Breast epithelium (tissue), 4 donors: ENCODE measurements at regions not wholly inside any gene's neighbourhood (a gene's known extent, or its start where the extent isn't known, plus 50 kb on each side); places are given as distances from the start of the nearest gene placed in this dataset.

Source experiments
- DNase-seq, 2 donors: peaks; one replicate each; pipeline ENCODE4 v3.0.0-alpha.2; 2019; ENCODE audit warnings: low spot score in 2 of 2
- H3K27ac ChIP-seq, 2 donors: fragments of 200-600 bp; sonication (generic) in 1 of 2; one replicate each; pipeline ENCODE4 v1.5.1; 2016 to 2019; ENCODE audit warnings: mild to moderate bottlenecking in 1 of 2
- H3K27me3 ChIP-seq, 2 donors: fragments of 200-600 bp; sonication (generic) in 1 of 2; one replicate each; pipeline versions ENCODE4 v1.5.1 to v1.6.0; 2017 to 2019; ENCODE audit warnings: control low read depth in 1 of 2, mild to moderate bottlenecking in 1 of 2
- H3K36me3 ChIP-seq: fragments of 200-600 bp; one replicate; pipeline ENCODE4 v1.5.1; 2019
- H3K4me1 ChIP-seq, 2 donors: fragments of 200-600 bp; sonication (generic); one replicate each; pipeline ENCODE4 v1.5.1; 2016 to 2019; ENCODE audit warnings: control low read depth in 1 of 2
- H3K4me3 ChIP-seq, 3 donors: fragments of 200-600 bp; sonication (generic); 1 replicate in 2 of 3; 2 replicates in 1 of 3; pipeline ENCODE4 v1.5.1; 2016 to 2019; ENCODE audit warnings: mild to moderate bottlenecking in 3 of 3, moderate library complexity in 2 of 3
- H3K9me3 ChIP-seq, 2 donors: fragments of 200-600 bp; sonication (generic) in 1 of 2; one replicate each; pipeline ENCODE4 v1.5.1; 2016 to 2019; ENCODE audit warnings: control low read depth in 1 of 2
- POLR2A ChIP-seq: fragments of 450-650 bp; IDR thresholded peaks from one replicate; pipeline ENCODE4 v1.6.1; 2016; ENCODE audit warnings: antibody characterized with exemption, mild to moderate bottlenecking, moderate library complexity
- POLR2AphosphoS5 ChIP-seq, 3 donors: sonication (generic); formaldehyde crosslinking; IDR thresholded peaks; one replicate each; pipeline ENCODE4 v1.6.1; 2017; ENCODE audit warnings: antibody characterized with exemption in 3 of 3
- intact Hi-C: fragments of 100-400 bp; cut with DNase I; formaldehyde crosslinking; loops from one replicate; pipeline ENCODE4 v1.15.1; 2023; ENCODE audit warnings: low total_unique reads
- TF ChIP-seq, protein P1 (sequence below), 3 donors: fragments of 450-650 bp; IDR thresholded peaks; one replicate each; pipeline ENCODE4 v1.5.1; 2016 to 2017; ENCODE audit warnings: antibody characterized with exemption in 3 of 3, mild to moderate bottlenecking in 3 of 3, moderate library complexity in 3 of 3

DNA sequence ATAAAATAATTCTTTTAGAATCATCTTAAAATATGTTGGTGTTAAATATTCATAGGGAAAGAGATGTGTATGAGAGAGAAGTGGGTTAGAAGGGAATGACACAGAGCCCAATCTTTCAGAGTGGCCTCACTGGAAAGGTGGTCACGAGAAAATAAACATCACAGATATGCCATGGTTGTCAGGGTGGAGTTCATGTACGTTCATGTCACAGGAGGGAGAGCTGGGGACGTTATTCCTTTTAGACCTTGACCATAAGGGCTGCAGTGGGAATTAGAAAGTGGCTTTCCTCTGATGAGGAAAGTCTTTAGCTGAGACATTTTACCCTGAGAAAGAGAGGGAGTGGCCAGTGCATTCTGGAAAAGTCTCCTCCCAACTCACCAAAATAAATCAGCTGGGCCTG, 90.6 kb upstream of the TNR start:
- Histone ChIP-seq H3K27me3 (peaks cover 0 to 3% of the 10 kb centered on the region in 2 donors), H3K27ac (no peak overlapping the region), H3K4me3 (no peak overlapping the region), H3K9me3 (no peaks in the 10 kb centered on the region), H3K4me1 (no peaks in the 10 kb centered on the region), H3K36me3 (no peaks in the 10 kb centered on the region)
- TF ChIP-seq POLR2AphosphoS5 (IDR thresholded peaks at IDR 0.05) (no peak), POLR2A (no peak)
- TF ChIP-seq, protein P1, sequence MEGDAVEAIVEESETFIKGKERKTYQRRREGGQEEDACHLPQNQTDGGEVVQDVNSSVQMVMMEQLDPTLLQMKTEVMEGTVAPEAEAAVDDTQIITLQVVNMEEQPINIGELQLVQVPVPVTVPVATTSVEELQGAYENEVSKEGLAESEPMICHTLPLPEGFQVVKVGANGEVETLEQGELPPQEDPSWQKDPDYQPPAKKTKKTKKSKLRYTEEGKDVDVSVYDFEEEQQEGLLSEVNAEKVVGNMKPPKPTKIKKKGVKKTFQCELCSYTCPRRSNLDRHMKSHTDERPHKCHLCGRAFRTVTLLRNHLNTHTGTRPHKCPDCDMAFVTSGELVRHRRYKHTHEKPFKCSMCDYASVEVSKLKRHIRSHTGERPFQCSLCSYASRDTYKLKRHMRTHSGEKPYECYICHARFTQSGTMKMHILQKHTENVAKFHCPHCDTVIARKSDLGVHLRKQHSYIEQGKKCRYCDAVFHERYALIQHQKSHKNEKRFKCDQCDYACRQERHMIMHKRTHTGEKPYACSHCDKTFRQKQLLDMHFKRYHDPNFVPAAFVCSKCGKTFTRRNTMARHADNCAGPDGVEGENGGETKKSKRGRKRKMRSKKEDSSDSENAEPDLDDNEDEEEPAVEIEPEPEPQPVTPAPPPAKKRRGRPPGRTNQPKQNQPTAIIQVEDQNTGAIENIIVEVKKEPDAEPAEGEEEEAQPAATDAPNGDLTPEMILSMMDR (IDR thresholded peaks at IDR 0.05) = no peak
- DNase-seq = no peak
- intact Hi-C loops = no loop called here

DNA sequence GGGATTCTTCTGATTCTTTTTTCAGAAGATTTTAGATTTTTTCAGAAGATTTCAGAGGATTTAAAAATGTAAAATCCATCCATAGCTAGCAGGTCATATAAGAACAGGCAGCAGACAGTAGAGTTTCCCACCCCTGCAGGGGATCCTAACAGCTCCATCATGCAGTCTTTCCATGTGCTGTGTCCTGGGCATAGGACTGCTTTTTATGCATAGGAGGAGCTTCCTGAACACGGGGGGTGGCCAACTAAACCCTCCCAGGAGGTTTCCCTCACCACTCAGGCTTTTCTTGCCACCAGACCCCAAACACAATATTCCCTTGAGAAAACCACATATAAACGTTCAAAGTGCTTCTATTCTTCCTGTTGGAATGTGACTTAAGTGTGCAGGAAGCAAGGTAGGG, 90.1 kb upstream of the TNR start:
- Histone ChIP-seq H3K36me3 (no peaks in the 10 kb centered on the region), H3K4me1 (no peaks in the 10 kb centered on the region), H3K27ac (no peak overlapping the region), H3K9me3 (peaks cover 0 to 2% of the 10 kb centered on the region in 2 donors), H3K4me3 (no peak overlapping the region), H3K27me3 (no peaks in the 10 kb centered on the region)
- TF ChIP-seq POLR2A (no peak), POLR2AphosphoS5 (IDR thresholded peaks at IDR 0.05) (no peak)
- TF ChIP-seq, protein P1 (IDR thresholded peaks at IDR 0.05) = no peak
- DNase-seq = no peak
- intact Hi-C loops = no loop called here

DNA sequence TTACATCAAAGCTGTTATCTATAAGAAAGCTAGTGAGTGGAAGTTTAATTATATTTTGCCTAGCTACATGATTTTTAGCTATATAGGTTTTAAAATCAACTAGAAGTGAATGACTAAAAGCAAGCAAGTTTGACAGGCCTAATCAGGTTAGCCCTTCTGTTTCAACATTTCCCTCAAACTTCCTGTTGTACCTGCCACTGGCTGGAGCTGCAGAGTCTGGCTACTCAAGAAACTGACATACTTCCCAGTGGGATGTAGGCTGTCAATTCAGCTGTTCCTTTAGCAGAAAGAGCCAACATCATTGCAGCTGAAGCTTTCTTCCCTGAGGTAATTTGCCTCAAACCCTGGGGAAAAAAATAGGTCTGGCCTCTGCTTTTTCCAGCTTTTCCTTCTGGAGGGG, 87.1 kb upstream of the TNR start:
- no peak overlapping the region for H3K4me3 ChIP-seq
- H3K9me3 ChIP-seq = peaks cover 0 to 8% of the 10 kb centered on the region in 2 donors
- no peak overlapping the region for H3K27ac ChIP-seq
- intact Hi-C loops = no loop called here
- TF ChIP-seq POLR2AphosphoS5 (IDR thresholded peaks at IDR 0.05) (no peak), POLR2A (no peak)
- TF ChIP-seq, protein P1 (IDR thresholded peaks at IDR 0.05) = no peak
- no peaks in the 10 kb centered on the region for H3K27me3 ChIP-seq
- no peaks in the 10 kb centered on the region for H3K4me1 ChIP-seq
- no peak for DNase-seq
- H3K36me3 ChIP-seq = no peaks in the 10 kb centered on the region

- Histone ChIP-seq H3K4me1 (no peaks in the 10 kb centered on the region), H3K9me3 (peaks cover 0 to 8% of the 10 kb centered on the region in 2 donors), H3K27me3 (no peaks in the 10 kb centered on the region), H3K4me3 (no peak overlapping the region), H3K27ac (no peak overlapping the region), H3K36me3 (no peaks in the 10 kb centered on the region)
- intact Hi-C loops = no loop called here
- no peak for DNase-seq
- TF ChIP-seq POLR2A = no peak
- TF ChIP-seq POLR2AphosphoS5 (IDR thresholded peaks at IDR 0.05) = no peak
- TF ChIP-seq, protein P1 (IDR thresholded peaks at IDR 0.05) = no peak
Observed at GRCh38 chr1:175829845-175830244, 86.5 kb upstream of the TNR start.

DNA sequence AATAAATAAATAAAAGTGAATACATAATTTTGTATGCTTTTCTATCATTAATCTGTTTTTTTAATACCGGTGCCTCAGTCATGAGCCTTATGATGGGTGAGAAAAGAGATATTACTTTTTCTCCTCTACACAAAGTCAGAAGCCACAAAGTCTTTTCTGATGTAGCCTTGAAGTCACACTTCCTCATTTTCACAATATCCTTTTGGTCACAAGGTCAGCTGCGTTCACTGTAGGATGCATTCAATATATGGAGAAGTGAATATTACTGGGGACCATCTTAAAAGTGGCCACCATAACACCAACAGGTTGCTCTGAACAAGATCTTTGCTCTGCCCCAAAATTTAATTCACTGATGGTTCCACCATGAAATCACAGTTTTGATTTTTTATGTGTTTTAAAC, 83.3 kb upstream of the TNR start:
- DNase-seq = no peak
- peaks cover 0 to 8% of the 10 kb centered on the region in 2 donors for H3K9me3 ChIP-seq
- no peaks in the 10 kb centered on the region for H3K27me3 ChIP-seq
- TF ChIP-seq POLR2A (no peak), POLR2AphosphoS5 (IDR thresholded peaks at IDR 0.05) (no peak)
- TF ChIP-seq, protein P1 (IDR thresholded peaks at IDR 0.05) = no peak
- no peak overlapping the region for H3K27ac ChIP-seq
- no peaks in the 10 kb centered on the region for H3K4me1 ChIP-seq
- no peaks in the 10 kb centered on the region for H3K36me3 ChIP-seq
- intact Hi-C loops = no loop called here
- H3K4me3 ChIP-seq = no peak overlapping the region
